HG03442 (cell line): ENCODE measurements at regions not wholly inside any gene's neighbourhood (a gene's known extent, or its start where the extent isn't known, plus 50 kb on each side); places are given as distances from the start of the nearest gene placed in this dataset.

Experiments
- ATAC-seq: cut with Tn5 transposase; IDR thresholded peaks from one replicate; pipeline ENCODE4 v1.9.1; 2021; ENCODE audit warnings: mild to moderate bottlenecking, moderate library complexity; ENCODE audit not compliant: unreplicated experiment

DNA sequence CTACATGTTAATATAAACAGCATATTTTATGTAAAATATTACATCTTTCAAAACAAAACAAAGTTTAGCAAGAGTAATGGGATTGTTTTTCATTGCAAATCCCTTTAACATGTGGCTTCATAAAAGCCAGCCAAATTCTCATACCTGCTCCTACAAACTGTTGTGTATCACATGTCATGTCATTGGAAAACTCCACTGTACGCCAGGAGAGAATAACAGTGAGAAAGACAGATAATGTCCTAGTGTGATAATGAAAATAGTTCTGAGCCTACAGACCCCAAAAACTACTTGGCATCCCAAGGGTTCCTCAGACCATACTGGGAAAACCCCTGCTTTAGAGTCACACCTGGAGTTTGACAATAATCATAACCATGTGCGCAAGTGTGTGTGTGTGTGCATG, 182.7 kb upstream of the HNRNPA3 start:
- no peak for ATAC-seq

DNA sequence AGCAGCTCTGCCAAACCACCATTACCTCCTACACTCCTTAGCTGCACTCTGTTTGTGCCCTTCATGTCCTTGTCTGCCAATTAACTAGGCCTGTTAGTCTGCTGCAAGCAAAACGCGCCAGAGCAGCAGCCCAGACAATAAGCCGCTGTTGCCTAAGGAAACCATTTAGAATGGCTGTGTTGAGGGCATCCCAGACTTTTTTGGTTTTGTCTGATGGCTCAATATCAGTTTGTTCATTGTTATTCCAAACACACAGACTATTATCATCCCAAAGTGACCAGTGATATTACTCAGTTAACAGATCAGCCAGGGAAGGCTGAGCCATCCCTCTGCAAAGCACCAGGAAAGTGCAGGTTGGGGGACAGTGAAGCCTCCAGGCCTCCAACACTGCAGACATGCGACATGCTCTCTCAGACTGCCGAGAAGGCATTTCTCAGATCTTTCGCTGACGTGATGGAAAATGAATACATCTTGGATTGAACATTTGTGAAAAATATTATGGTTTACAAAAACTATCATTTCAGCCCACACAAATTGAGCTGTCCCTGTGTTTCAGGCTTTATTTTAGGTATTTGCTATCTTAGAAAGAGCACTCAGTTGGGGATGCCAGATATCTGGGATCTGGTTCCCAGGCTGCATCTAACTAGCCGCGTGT, 182.0 kb upstream of the HNRNPA3 start:
- no peak for ATAC-seq

DNA sequence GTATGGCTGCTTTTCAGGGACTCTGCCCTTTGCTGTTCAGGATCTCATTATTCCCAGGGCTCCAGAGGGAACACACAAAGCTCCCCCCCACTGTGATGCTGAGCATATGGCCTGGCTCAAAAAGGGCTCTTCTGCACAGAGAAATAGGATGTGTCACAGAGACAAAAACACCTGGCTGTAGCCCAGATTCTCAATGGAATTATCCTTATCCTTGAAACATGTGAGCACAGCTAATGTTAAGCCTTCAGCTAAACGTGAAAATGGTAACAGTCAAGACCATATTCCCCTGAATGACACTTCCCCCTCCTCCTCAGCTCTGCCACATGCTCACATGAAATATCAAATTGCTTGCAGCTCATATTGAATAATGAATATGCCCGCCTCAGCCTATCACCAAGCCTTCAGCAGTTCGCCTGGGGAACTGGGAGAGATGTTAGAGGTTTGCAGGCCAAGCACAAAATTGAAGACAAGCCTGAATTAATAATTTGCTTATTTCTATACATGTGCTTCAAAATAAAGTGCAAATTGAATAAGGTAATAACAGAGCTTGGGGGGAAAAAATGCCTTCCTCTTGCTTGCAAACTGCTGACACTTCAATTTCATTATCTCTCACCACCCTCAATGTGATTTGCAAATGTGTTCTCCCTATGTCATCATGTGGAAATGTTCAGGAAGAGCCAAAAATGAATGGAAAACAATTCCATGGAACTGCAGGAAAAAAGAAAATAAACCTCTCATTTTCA, 181.0 kb upstream of the HNRNPA3 start:
- ATAC-seq, result no peak

DNA sequence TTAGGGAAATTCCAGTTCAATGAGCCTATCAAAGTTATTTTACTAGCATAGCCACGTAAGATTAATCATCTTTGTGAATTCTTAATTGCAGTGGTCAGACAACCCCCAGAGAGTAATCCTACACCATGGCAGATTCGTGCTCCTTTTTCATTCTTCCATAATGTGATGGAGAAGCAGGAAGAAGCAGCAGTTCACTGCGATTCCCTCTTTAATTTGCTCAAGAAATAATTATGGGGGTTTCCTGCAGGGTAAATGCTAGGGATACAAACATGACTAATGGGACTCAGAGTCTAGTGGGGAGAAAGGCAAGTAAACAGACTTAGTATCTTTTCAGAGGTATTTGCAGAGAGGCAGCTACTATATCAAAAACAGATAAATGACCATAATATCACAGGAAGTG, 175.8 kb upstream of the HNRNPA3 start:
- no peak for ATAC-seq

DNA sequence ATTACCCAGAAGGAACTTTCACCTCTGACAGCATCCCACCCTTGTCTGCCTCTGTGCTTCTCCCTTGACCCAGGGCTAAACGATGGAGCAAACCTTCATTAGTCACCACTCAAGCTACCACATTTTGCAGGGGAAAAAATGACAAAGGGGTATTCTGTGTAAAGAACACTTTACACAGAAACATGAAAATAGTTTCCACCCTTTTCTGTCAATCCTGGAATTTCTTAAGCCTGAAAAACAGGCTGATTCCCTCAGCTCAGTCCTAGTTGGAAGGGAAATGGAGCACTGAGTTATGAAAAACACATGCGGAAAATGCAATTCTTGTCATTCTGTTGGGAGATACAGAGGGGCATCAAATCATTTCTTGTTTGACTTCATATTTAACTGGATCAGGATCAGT, 175.0 kb upstream of the HNRNPA3 start:
- ATAC-seq, result no peak

DNA sequence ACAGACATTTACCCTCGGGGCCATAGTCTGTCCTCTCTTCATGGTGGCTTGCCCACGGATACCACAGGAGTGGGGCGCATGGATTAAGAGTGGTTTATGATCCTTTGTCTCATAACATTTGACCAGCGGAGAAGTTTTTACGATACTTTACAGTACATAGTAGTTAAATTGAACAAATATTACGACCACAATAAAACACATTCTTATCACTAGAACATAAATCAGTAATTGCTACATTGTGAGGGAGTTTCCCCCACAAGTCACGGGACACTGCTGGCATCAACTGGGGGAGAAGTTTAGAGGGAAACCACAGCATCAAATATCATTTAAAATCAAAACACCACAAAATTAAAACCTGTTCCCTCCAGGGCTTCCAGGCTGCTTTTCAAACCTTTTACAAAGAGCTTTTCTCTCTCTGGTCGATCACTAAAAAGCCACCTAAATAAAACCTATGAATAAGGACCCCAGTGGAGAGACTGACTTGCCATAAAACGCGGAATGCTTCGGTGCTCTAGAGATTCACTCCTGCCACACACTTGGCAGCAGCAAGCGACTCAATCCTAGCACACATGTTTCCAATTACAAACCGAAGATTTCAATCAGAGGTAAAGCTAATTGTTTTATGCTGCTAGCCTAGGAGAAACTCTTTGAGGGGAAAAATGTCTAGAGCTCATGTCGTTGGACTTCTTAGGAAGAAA, 173.7 kb upstream of the HNRNPA3 start:
- no peak for ATAC-seq

DNA sequence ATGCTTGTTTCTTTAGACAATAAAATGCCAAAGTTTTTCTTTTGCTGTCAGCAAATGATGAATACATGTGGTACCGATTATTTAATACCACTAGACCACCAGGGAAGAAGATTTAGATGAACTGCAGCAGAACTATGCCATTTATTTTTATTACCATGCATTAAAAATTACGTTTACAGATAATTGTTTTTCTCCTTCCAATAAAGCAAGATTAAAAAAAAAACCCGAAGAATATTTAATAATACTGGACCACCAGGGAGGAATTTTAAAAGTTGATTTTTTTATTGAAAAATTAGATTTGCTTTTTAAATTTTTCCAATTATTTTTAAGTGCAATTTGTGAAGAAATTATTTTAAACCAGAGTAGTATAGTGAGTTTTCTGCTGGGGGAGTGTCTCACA, 170.3 kb upstream of the HNRNPA3 start:
- no peak for ATAC-seq

DNA sequence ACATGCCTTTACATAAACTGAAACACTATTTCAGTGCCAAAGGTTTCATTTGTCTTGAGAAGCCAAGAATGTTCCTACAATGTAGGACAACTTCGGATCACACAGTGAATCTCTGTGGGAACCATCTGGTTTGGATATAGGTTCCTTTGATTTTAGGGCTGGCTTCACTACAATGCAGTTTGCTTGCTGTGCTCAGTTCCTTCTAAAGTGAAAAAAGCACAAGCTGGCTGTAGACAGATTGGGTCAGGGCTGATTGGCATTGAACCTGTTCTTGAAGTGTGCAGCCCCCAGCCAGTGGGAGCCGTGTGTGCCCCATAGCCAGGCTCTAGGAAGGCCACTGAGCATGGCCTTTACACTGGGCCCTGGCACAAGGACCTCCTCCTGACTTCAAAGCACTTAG, 167.9 kb upstream of the HNRNPA3 start:
- no peak for ATAC-seq

DNA sequence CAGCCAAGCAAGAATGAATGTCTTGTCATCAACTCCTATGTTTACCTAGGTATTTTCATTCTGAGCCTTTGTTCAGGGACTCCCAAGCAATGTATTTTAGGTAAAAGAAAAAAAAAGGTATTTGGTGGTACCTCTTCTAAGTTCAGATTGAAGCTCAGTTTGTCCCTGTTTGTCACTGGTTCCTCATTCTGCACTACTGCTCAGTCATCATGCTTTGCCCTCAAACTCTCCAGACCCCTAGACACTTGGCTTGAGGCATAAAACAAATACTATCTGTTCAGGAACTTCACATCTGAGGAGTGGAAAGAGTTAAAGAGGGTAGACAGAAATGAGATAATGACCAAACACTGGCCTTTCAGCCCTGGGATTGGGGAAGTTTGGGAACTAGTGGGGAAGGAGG, 163.6 kb upstream of the HNRNPA3 start:
- ATAC-seq, result no peak

DNA sequence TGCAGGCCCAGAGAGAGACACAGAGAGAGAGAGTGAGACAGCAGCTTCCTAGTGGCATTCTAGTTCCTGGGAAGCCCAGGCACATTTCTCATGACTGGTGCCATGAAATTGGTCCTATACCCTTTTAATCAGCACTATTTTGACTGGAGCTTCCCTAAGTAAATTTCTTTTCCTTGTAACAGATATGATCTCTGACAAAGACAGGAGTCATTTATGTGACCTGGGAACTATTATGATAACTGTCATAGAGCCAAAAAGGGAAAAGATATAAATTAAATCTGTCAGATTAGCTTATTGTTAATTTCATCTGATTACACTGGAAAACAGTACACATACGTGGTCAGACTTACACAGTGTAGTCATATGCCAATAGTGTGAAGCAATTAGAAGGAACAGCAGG, 161.3 kb upstream of the HNRNPA3 start:
- ATAC-seq, result no peak

DNA sequence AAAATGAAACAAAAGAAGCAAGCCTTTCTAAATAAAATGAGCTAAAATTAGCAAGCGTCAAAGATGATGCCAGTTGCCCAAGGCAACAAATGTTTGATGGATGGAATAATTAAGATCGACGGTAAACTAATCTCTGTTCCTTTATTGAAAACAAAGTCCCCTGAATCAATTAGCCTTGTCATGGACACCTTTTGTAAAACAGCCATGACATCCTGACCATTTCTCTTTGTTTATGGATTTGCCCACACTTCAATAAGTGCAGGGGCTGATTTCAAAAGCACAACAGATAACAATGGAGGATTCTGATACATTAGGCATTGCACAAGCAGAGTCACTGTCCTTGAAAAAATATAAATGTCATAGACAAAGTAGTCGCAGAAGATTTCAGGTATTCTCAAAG, 160.1 kb upstream of the HNRNPA3 start:
- ATAC-seq, result no peak

DNA sequence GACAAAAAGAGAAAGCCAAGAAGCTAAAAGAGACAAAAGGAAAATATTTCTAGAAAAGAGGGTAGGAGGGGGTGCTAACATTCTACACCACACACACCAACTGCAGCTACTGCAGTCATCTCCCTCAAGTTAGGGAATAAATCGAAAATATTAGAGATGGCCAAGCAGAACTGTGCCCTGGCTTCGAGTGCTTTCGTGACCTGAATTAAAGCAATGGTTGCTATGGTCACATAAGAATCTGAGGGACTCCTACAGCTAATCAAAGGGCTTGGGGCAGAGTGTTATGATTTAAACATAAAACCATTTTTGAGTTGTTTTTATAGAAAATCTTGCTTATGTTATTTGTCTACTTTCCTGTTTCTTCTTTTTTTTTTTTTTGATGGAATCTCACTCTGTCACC, 159.6 kb upstream of the HNRNPA3 start:
- no peak for ATAC-seq

DNA sequence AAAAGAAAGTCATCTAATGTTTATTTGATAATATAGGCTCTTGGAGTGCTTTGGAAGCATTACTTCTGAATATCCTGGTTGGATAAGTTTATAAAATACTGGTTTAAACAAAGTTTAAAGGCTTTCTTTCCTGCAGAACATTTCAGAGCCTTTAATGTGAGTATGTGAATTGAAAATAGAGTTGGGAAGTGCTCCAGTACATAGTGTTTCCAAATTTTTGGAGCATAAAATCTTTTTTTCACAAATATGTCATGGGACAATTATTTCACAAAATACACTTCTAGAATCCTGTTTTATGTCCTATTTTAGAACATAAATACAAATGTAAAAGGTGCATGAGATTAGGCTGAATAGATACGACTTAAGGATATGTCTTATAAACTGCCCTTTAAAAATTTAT, 158.9 kb upstream of the HNRNPA3 start:
- ATAC-seq, result no peak

DNA sequence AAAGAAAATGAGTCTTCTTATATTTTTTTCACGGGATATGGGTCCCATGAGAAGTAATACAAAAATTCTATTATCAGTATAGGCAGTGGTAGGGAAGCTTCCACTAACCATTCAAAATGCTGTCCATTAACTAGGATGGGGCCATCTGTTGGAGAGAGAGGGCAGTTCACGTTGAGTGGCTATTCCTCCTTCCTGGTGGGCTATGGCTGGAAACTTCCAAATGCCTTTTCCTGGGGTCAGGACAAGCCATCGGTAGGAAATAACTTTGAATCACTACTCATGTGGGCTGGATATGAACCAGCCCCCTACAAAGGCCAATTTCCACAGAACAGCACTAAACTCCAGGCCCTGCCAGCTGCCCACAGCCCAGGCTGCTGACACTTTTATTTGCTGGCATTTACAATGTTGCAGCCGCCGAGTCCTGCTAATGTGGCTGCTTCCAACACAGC, 156.1 kb upstream of the HNRNPA3 start:
- no peak for ATAC-seq

DNA sequence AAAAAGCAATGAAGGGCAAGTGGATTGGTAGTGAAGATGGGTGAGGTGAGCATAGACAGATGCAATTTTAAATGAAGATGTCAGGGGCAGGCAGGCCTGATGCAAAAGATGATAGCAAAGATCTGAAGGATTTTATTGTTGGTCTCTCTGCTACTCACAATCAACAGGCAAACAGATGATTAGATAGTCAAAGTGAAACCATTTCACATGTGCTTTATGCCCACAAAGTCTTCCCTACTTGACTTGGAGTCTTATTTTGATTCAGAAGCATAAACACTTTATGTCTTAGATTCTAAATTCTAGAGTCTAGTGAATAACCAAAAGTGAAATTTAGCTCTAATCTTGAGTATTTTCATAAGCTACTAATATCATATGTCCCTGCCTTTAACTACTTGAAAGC, 153.8 kb upstream of the HNRNPA3 start:
- peak; percentile 74 for ATAC-seq

DNA sequence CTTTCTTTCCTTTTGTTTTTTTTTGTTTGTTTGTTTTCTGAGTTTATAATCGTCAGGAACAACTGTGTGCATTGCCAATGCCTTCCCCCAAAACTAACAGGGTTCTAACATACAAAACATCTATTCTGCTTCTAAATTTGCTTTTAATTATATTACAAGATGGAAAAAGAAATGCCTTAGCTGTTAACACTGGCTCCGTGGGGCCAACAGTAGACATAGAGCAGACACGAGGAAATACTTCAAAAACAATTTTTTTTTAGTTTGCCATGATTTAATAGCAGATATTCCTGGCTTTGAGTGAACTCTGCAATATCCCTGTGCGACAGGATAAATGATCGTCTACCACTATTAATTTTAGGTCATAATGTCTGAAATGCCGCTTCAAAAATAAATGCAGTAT, 153.3 kb upstream of the HNRNPA3 start:
- no peak for ATAC-seq

DNA sequence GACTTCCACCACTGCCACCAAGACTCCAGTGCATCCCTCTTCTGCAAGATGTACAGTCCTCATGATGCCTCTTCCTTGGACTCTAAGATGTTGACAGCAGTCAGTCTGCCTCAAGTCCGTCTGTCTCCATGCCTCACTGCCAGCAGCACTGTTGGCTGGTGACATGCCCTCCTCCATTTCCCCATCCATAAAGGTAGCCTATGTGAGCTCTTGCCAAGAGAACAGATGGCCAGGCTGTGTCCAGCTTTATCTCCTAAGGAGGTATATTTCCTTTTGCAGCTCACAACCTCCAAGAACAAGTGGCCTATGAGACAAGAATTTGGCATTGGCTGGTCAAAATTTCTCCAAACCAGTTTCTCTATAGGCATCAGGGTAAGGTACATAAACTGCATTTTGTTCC, 149.3 kb upstream of the HNRNPA3 start:
- no peak for ATAC-seq

DNA sequence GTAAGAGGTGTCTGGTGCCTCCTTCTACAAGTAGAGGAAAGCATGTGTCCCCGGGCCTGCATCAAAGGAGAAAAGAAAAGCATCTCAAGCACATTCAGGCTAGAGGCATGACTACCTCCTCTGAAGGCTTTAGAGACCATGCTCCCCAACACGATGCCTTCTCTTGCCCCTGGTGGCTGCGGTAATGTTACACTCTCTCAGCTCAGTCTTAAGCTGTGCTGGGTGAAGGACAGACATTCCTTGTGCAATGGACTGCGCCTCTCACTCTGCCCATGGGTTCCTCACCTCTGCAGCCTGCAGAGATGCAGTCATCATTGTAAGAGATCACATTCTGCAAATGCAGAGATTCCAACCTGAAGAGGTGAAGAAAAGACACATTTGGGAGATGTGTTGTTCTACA, 148.2 kb upstream of the HNRNPA3 start:
- no peak for ATAC-seq

DNA sequence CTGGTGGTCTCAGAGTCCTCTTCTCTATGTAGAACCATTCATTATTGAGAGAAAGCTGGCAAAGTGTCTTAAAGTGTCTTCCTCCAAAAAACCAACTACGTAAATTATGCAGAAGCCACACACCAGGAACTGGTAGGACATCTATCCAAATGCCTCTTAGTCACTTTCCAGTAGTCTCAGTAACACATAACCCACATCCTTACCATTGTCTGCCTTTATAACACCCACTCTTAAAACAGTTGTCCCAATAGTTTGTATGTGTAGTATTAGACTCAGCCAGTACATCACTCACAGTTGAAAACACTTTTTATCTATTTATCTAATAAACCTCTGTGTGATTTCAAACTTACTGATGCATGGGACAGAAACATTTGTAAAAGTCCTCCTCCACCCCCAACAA, 143.6 kb upstream of the HNRNPA3 start:
- no peak for ATAC-seq

DNA sequence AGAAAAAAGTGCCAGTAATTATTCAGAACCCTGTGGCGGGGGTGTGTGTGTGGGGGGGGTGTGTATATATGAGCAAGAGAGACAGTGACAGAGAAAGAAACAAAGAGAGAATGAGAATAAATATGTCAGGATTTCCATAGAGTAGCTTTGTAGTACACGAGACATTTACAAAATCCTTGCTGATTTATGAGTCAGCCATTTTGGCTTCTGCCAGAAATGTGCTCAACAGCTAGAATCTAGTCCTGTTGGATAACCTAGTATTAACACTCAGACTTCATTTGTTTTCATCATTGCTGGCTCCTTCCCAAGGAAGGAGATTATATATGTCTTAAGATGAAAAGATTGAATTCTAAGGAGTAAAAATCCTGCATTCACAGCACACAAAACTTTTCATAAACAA, 140.5 kb upstream of the HNRNPA3 start:
- no peak for ATAC-seq

DNA sequence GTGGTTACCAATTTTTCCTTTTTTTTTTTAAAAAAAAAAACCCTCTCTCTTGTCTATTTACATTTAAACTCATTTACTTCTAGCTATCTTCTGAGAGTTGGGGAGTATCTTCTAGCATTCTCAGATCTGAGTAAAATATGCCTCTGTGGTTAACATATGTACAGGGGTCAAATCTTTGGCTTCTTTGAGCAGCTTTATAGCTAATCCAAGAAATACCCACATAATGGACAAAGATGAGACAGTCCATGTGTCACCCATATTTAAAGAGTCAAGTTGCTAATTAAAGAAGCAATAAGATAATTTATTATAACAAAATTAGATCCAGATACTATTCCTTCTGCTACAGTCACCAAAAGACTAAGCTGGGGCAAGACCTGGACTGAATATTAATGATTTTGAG, 139.0 kb upstream of the HNRNPA3 start:
- ATAC-seq, result no peak

DNA sequence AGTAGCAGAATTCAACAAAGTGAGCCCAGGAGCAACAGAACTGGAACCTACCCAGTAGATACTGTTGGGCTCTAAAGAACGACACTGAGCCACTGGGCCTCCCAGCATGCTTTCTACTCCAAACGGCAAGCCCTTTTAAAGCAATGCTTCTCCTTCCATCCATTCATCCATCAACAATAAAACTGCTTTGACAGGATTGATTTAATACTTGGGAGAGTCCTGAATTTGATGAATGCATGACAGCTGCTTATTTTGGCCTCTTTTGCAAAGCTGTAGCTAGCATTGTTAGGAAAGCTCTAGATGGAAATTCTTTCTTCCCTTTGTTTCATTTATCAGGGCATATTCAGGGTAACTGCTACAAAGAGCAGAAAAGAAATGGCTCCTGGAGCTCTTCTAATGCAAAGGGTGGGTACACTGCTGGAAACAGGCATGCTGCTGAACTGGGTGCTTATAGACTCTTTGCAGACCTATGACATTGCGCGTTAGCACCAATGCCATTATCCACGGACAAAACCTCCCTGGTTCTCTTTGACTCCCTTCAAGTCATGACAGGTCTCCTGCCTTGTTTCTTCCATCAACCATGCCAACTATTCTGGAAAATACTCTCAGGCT, 138.4 kb upstream of the HNRNPA3 start:
- no peak for ATAC-seq
